Heart left ventricle (tissue), 16 donors: ENCODE measurements at regions not wholly inside any gene's neighbourhood (a gene's known extent, or its start where the extent isn't known, plus 50 kb on each side); places are given as distances from the start of the nearest gene placed in this dataset.

Experiments used
- ATAC-seq, 4 donors: fragments of 200-7000 bp; cut with Tn5 transposase; one replicate each; pipeline ENCODE4 v1.9.1; 2020 to 2022; ENCODE audit warnings: moderate library complexity in 4 of 4, mild to moderate bottlenecking in 3 of 4, moderate number of reproducible peaks in 1 of 4
- DNase-seq, 5 donors: peaks; one replicate each; pipeline ENCODE4 v3.0.0-alpha.2; 2020
- H3K27ac ChIP-seq, 12 donors: fragments of 200-600 bp; sonication (generic) in 4 of 12; one replicate each; pipeline versions ENCODE4 v1.5.0 to v1.8.0; 2016 to 2022; ENCODE audit warnings: mild to moderate bottlenecking in 2 of 12
- H3K27me3 ChIP-seq, 9 donors: fragments of 200-600 bp; sonication (generic) in 2 of 9; one replicate each; pipeline versions ENCODE4 v1.5.1 to v1.8.0; 2016 to 2022; ENCODE audit warnings: mild to moderate bottlenecking in 3 of 9
- H3K36me3 ChIP-seq, 9 donors: fragments of 200-600 bp; sonication (generic) in 2 of 9; one replicate each; pipeline versions ENCODE4 v1.5.0 to v1.8.0; 2018 to 2022; ENCODE audit warnings: mild to moderate bottlenecking in 2 of 9
- H3K4me1 ChIP-seq, 12 donors: fragments of 200-600 bp; sonication (generic) in 4 of 12; one replicate each; pipeline versions ENCODE4 v1.5.0 to v1.8.0; 2016 to 2022; ENCODE audit warnings: mild to moderate bottlenecking in 3 of 12
- H3K4me3 ChIP-seq, 12 donors: fragments of 200-600 bp; sonication (generic) in 4 of 12; one replicate each; pipeline versions ENCODE4 v1.5.0 to v1.8.0; 2017 to 2022; ENCODE audit warnings: mild to moderate bottlenecking in 9 of 12, moderate library complexity in 4 of 12
- H3K9me3 ChIP-seq, 12 donors: fragments of 200-600 bp; sonication (generic) in 4 of 12; one replicate each; pipeline versions ENCODE4 v1.5.0 to v1.8.0; 2016 to 2022; ENCODE audit warnings: mild to moderate bottlenecking in 1 of 12
- POLR2A ChIP-seq, 2 donors: fragments of 450-650 bp; IDR thresholded peaks; one replicate each; pipeline ENCODE4 v1.6.1; 2017; ENCODE audit warnings: antibody characterized with exemption in 2 of 2, mild to moderate bottlenecking in 2 of 2, moderate library complexity in 2 of 2
- WGBS, 4 donors: extraction: QIAGEN DNeasy Blood & Tissue Kit in 2 of 4; methylation state at CpG; one replicate each; pipeline versions ENCODE4 v1.1.5 to v1.1.7; 2013 to 2018; 5-methylcytosine and 5-hydroxymethylcytosine counted together
- intact Hi-C, 10 donors: fragments of 100-400 bp; cut with DNase I; formaldehyde crosslinking; loops; one replicate each; pipeline versions ENCODE4 v1.11.1 to v1.14.2; 2022
- TF ChIP-seq, protein P1 (sequence below), 12 donors: fragments of 200-600 bp; sonication (generic) in 4 of 12; IDR thresholded peaks; one replicate each; pipeline versions ENCODE4 v1.5.0 to v1.8.0; 2018 to 2022; ENCODE audit warnings: antibody characterized with exemption in 12 of 12, mild to moderate bottlenecking in 5 of 12
- donor health status: ischemic (EF 13 %, LVEDD 7.1; RV severe dilation, severe dysfunction).
- donor health status: healthy with polysubstance abuse.
- donor health status: DM: no; HTN: yes; CAD: no.
- donor health status: DM: no; HTN: no; CAD: no.
- donor health status: ischemic (EF 25% LVEDD 6.9; RV normal size, moderate dysfunction).
- donor health status: ischemic (EF 25% LVEDD 5.7; RV mildly dilated, moderate dysfunction).
- donor health status: healthy.
- donor health status: DM: yes; HTN: yes; CAD: no.
- donor health status: ischemic (EF 35%, LVEDD 5.7; RV mildly dilated, moderate dysfunction).
- donor health status: nonischemic (EF 11% LVEDD 7.7; RV severe dilation, severe dysfunction).
- donor health status: DM: yes; HTN: yes; CAD: no.
- donor health status: PGD.
- donor health status: ischemic (EF 29% LVEDD 5.4; RV normal size, mild dysfunction).
- donor health status: nonischemic (EF 23%, LVEDD 6.1; RV moderate dilation, normal function).

DNA sequence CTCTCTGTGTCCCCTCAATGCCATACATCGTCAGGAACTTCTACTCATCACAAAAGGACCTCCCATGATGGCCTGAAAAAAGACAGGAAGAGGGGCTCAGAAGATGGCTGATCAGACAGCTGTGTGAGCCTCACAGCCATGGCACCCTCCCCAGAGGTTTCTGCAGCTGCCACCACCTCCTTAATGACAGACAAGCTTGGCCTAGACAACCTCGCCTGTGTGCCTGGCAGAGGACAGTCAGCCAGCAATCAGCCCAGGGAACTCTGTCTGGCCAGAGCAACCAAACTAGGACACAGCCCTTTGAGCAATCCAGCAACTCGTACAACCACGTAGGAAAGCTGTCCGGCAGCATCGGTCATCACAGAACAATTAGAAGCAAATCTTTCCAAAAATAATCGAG, 54.2 kb upstream of the MED9 start:
- peaks cover 0 to 59% (median 20%) of the 10 kb centered on the region in 12 donors for H3K4me1 ChIP-seq
- H3K27me3 ChIP-seq = no peaks in the 10 kb centered on the region
- no peak overlapping the region for H3K4me3 ChIP-seq
- H3K36me3 ChIP-seq = no peaks in the 10 kb centered on the region
- ATAC-seq (peak in 2 of 4 donors; percentile 24 to 40), DNase-seq (peak in 1 of 5 donors; percentile 55)
- no peaks in the 10 kb centered on the region for H3K9me3 ChIP-seq
- intact Hi-C loops = loop anchor here in 2 of 10 donors (5.0 kb wide), 3 partner anchors 60 to 70 kb away; no protein-coding TSS in a partner anchor
- 56 to 75% (median 73%) methylated on average over 7 of the region's 7 CpGs for WGBS, 4 donors
- TF ChIP-seq, protein P1, sequence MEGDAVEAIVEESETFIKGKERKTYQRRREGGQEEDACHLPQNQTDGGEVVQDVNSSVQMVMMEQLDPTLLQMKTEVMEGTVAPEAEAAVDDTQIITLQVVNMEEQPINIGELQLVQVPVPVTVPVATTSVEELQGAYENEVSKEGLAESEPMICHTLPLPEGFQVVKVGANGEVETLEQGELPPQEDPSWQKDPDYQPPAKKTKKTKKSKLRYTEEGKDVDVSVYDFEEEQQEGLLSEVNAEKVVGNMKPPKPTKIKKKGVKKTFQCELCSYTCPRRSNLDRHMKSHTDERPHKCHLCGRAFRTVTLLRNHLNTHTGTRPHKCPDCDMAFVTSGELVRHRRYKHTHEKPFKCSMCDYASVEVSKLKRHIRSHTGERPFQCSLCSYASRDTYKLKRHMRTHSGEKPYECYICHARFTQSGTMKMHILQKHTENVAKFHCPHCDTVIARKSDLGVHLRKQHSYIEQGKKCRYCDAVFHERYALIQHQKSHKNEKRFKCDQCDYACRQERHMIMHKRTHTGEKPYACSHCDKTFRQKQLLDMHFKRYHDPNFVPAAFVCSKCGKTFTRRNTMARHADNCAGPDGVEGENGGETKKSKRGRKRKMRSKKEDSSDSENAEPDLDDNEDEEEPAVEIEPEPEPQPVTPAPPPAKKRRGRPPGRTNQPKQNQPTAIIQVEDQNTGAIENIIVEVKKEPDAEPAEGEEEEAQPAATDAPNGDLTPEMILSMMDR (IDR thresholded peaks at IDR 0.05) = no peak
- TF ChIP-seq POLR2A (IDR thresholded peaks at IDR 0.05) = no peak
- H3K27ac ChIP-seq = peak overlapping the region in 1 of 12 donors; percentile 36

GRCh38 chr17:17423656-17424055, 53.1 kb upstream of the MED9 start:
- H3K27me3 ChIP-seq = no peaks in the 10 kb centered on the region

GRCh38 chr17:17424552-17424951, 52.2 kb upstream of the MED9 start:
- Histone ChIP-seq H3K4me1 (peaks cover 0 to 43% (median 8%) of the 10 kb centered on the region in 12 donors), H3K27me3 (no peaks in the 10 kb centered on the region), H3K9me3 (no peaks in the 10 kb centered on the region), H3K4me3 (no peak overlapping the region), H3K36me3 (no peaks in the 10 kb centered on the region), H3K27ac (peak overlapping the region in 1 of 12 donors; percentile 23)
- TF ChIP-seq POLR2A (IDR thresholded peaks at IDR 0.05) = no peak
- TF ChIP-seq, protein P1 (IDR thresholded peaks at IDR 0.05) = no peak
- DNase-seq (no peak), ATAC-seq (no peak)
- intact Hi-C loops = loop anchor here in 2 of 10 donors (5.0 kb wide), 3 partner anchors 62 to 68 kb away; no protein-coding TSS in a partner anchor
- 64 to 84% (median 71%) methylated on average over 2 of the region's 2 CpGs for WGBS, 4 donors

More at GRCh38 chr17:17423656-17424055, 53.1 kb upstream of the MED9 start:
- H3K9me3 ChIP-seq = no peaks in the 10 kb centered on the region
- H3K27ac ChIP-seq = no peak overlapping the region
- no peaks in the 10 kb centered on the region for H3K36me3 ChIP-seq
- WGBS, 4 donors = 89 to 100% (median 97%) methylated on average over 2 to 4 of the region's 4 CpGs
- intact Hi-C loops = loop anchor here in 2 of 10 donors (5.0 kb wide), 3 partner anchors 61 to 69 kb away; no protein-coding TSS in a partner anchor
- no peak for TF ChIP-seq POLR2A (IDR thresholded peaks at IDR 0.05)
- TF ChIP-seq, protein P1 (IDR thresholded peaks at IDR 0.05) = no peak
- no peak for DNase-seq
- H3K4me3 ChIP-seq = no peak overlapping the region
- peaks cover 0 to 51% (median 14%) of the 10 kb centered on the region in 12 donors for H3K4me1 ChIP-seq
- no peak for ATAC-seq

DNA sequence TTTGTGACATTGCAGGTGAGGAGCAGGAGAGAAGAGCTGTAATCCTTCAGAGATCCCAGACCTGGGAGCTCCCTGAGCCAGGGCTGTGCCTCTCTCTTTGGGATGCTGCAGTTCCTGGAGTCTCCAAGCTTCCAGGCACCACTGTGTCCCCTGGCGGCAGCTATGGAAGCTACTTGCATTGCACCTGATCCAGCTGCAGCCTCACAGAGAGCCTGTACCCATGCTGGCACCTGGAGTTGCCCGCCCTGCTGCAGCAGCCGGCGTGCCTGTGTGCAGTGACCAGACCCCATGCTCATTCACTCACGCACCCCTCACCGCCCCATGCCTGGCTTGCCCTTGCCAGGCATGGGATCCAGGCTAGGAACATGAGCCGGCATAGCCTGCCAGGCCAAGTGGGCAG, 51.8 kb upstream of the MED9 start:
- H3K27ac ChIP-seq = peak overlapping the region in 8 of 12 donors; percentile 22 to 61 (median 36)
- DNase-seq (no peak), ATAC-seq (no peak)
- no peaks in the 10 kb centered on the region for H3K36me3 ChIP-seq
- no peaks in the 10 kb centered on the region for H3K9me3 ChIP-seq
- no peak overlapping the region for H3K4me3 ChIP-seq
- H3K4me1 ChIP-seq = peaks cover 0 to 38% (median 5%) of the 10 kb centered on the region in 12 donors
- intact Hi-C loops = loop anchor here in 1 of 10 donors (5.0 kb wide), 1 partner anchor 52 kb away; the partner anchor contains the start of gene MED9
- WGBS, 4 donors = 85 to 96% (median 94%) methylated on average over 3 to 7 of the region's 7 CpGs
- TF ChIP-seq POLR2A (IDR thresholded peaks at IDR 0.05) = no peak
- TF ChIP-seq, protein P1 (IDR thresholded peaks at IDR 0.05) = no peak
- no peaks in the 10 kb centered on the region for H3K27me3 ChIP-seq
